Uterus (tissue), 3 donors: ENCODE measurements at regions not wholly inside any gene's neighbourhood (a gene's known extent, or its start where the extent isn't known, plus 50 kb on each side); places are given as distances from the start of the nearest gene placed in this dataset.
"Not testable (repeated sequence)": the region's sequence is repeated elsewhere in the genome, so short reads cannot be mapped to it uniquely, and the experiment has no call there.

Experiments used
- DNase-seq, 2 donors: peaks; one replicate each; pipeline ENCODE4 v3.0.0-alpha.2; 2019 to 2020
- H3K27ac ChIP-seq, 2 donors: fragments of 200-600 bp; sonication (generic); 1 replicate in 1 of 2; 2 replicates in 1 of 2; pipeline ENCODE4 v1.5.1; 2016 to 2018
- H3K27me3 ChIP-seq, 2 donors: fragments of 200-600 bp; sonication (generic); one replicate each; pipeline ENCODE4 v1.5.1; 2018 to 2019; ENCODE audit warnings: control low read depth in 1 of 2
- H3K36me3 ChIP-seq, 2 donors: fragments of 200-600 bp; sonication (generic); one replicate each; pipeline ENCODE4 v1.5.1; 2019; ENCODE audit warnings: control low read depth in 1 of 2
- H3K4me1 ChIP-seq, 2 donors: fragments of 200-600 bp; sonication (generic); one replicate each; pipeline ENCODE4 v1.5.1; 2018 to 2019; ENCODE audit warnings: control low read depth in 1 of 2
- H3K4me3 ChIP-seq, 2 donors: fragments of 200-600 bp; sonication (generic); 1 replicate in 1 of 2; 2 replicates in 1 of 2; pipeline ENCODE4 v1.5.1; 2018 to 2019; ENCODE audit warnings: mild to moderate bottlenecking in 1 of 2
- H3K9me3 ChIP-seq, 2 donors: fragments of 200-600 bp; sonication (generic); one replicate each; pipeline ENCODE4 v1.5.1; 2019; ENCODE audit warnings: control low read depth in 1 of 2
- POLR2A ChIP-seq, 2 donors: fragments of 450-650 bp; IDR thresholded peaks; one replicate each; pipeline ENCODE4 v1.6.1; 2016; ENCODE audit warnings: antibody characterized with exemption in 2 of 2, mild to moderate bottlenecking in 1 of 2, moderate library complexity in 1 of 2
- intact Hi-C: fragments of 100-400 bp; cut with DNase I; formaldehyde crosslinking; loops from one replicate; pipeline ENCODE4 v1.15.1; 2023; ENCODE audit warnings: low total_unique reads
- TF ChIP-seq, protein P1 (sequence below), 4 experiments: fragments of 200-600 bp in 2 of 4; fragments of 450-650 bp in 2 of 4; sonication (generic) in 2 of 4; IDR thresholded peaks; one replicate each; pipeline ENCODE4 v1.5.1; 2016 to 2019; ENCODE audit warnings: antibody characterized with exemption in 4 of 4, mild to moderate bottlenecking in 2 of 4, moderate library complexity in 1 of 4
- donor health status: DM: yes; HTN: yes; CAD: no.

- peak in 1 of 2 donors; percentile 32 for DNase-seq
- H3K27me3 ChIP-seq = no peaks in the 10 kb centered on the region
- H3K36me3 ChIP-seq = no peaks in the 10 kb centered on the region
- H3K9me3 ChIP-seq = no peaks in the 10 kb centered on the region
- intact Hi-C loops = no loop called here
- TF ChIP-seq POLR2A (IDR thresholded peaks at IDR 0.05) = no peak
- TF ChIP-seq, protein P1, sequence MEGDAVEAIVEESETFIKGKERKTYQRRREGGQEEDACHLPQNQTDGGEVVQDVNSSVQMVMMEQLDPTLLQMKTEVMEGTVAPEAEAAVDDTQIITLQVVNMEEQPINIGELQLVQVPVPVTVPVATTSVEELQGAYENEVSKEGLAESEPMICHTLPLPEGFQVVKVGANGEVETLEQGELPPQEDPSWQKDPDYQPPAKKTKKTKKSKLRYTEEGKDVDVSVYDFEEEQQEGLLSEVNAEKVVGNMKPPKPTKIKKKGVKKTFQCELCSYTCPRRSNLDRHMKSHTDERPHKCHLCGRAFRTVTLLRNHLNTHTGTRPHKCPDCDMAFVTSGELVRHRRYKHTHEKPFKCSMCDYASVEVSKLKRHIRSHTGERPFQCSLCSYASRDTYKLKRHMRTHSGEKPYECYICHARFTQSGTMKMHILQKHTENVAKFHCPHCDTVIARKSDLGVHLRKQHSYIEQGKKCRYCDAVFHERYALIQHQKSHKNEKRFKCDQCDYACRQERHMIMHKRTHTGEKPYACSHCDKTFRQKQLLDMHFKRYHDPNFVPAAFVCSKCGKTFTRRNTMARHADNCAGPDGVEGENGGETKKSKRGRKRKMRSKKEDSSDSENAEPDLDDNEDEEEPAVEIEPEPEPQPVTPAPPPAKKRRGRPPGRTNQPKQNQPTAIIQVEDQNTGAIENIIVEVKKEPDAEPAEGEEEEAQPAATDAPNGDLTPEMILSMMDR (IDR thresholded peaks at IDR 0.05) = peak; percentile 44 to 67 (median 66)
- no peak overlapping the region for H3K27ac ChIP-seq
- peak overlapping the region in 1 of 2 donors; percentile 24 for H3K4me3 ChIP-seq
- no peaks in the 10 kb centered on the region for H3K4me1 ChIP-seq
Observed at GRCh38 chr6:37566111-37566949, 66.6 kb upstream of the CCDC167 start.

- Histone ChIP-seq H3K9me3 (no peaks in the 10 kb centered on the region), H3K4me1 (no peaks in the 10 kb centered on the region), H3K27me3 (no peaks in the 10 kb centered on the region), H3K27ac (no peak overlapping the region), H3K4me3 (peak overlapping the region in 1 of 2 donors; percentile 24), H3K36me3 (no peaks in the 10 kb centered on the region)
- TF ChIP-seq POLR2A (IDR thresholded peaks at IDR 0.05) = no peak
- TF ChIP-seq, protein P1 (IDR thresholded peaks at IDR 0.05) = no peak
- DNase-seq = no peak
- intact Hi-C loops = no loop called here
Observed at GRCh38 chr6:37565267-37566110, 65.8 kb upstream of the CCDC167 start.

DNA sequence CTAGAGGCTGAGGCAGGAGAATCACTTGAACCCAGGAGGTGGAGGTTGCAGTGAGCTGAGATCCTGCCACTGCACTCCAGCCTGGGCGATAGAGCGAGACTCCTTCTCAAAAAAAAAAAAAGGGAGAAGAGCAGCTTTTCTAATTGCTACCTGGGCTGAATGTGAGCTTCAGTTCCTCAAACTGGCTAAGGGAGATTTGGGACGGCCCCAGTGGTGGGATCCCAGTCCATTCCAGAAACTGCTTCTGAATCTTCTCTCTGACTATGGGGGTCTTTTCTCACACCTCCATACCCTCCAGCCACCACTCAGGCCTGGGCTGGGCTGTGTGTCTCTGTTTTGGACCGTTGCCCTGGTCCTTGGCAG is 63.2 kb upstream of the CCDC167 start:
- H3K9me3 ChIP-seq, H3K27ac ChIP-seq, DNase-seq, intact Hi-C loops, H3K4me1 ChIP-seq, H3K27me3 ChIP-seq, H3K4me3 ChIP-seq, H3K36me3 ChIP-seq: not testable (repeated sequence)

- Histone ChIP-seq H3K27ac (no peak overlapping the region), H3K4me1 (no peaks in the 10 kb centered on the region), H3K27me3 (no peaks in the 10 kb centered on the region), H3K9me3 (no peaks in the 10 kb centered on the region), H3K4me3 (no peak overlapping the region), H3K36me3 (no peaks in the 10 kb centered on the region)
- DNase-seq = no peak
- TF ChIP-seq, protein P1 (IDR thresholded peaks at IDR 0.05) = no peak
- TF ChIP-seq POLR2A (IDR thresholded peaks at IDR 0.05) = no peak
- intact Hi-C loops = no loop called here
Observed at GRCh38 chr6:37561361-37561760, 61.7 kb upstream of the CCDC167 start.

DNA sequence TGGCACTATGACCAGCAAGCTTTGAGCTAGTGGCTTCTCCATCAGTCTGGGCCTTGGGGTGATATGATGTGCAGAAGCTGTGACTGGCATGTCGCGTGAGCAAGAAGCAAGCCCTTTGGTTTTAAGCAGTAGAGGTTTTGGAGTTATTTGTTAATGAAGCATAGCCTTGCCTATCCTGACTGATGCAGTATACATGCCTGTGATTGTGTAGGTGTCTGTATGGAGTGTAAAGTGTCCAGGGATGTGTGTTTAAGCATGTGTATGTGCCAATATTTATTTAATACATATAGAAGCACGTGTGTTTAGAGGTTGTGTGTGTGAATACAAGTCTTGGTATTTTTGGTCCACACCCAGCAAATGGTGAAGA is 61.0 kb upstream of the CCDC167 start:
- Histone ChIP-seq H3K9me3 (no peaks in the 10 kb centered on the region), H3K27me3 (no peaks in the 10 kb centered on the region), H3K4me1 (no peaks in the 10 kb centered on the region), H3K27ac (no peak overlapping the region), H3K36me3 (no peaks in the 10 kb centered on the region), H3K4me3 (no peak overlapping the region)
- no peak for TF ChIP-seq POLR2A (IDR thresholded peaks at IDR 0.05)
- TF ChIP-seq, protein P1 (IDR thresholded peaks at IDR 0.05) = no peak
- intact Hi-C loops = no loop called here
- no peak for DNase-seq
